ENCODE measurements at regions not wholly inside any gene's neighbourhood (a gene's known extent, or its start where the extent isn't known, plus 50 kb on each side); places are given as distances from the start of the nearest gene placed in this dataset.

DNA sequence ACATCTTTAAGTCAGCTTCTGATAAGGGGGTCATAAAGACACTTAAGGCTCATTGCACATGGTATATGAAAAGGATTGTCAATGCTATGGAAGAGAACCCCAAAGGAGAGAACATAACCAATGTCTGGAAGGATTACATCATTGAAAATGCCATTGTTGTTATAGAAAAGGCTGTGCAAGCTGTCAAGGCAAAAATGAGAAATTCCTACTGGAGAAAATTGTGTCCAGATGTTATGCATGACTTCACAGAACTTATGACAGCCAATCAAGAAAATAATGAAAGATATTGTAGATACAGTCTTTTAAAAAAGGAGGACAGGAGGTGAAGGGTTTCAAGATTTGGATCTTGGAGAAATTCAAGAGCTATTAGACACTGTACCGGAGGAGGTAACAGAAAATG lies 96.3 kb upstream of the MBNL1 start:
- intact Hi-C loops (cut with DNase I; ENCODE audit: low total_unique reads): no loop called here
- TF ChIP-seq POLR2AphosphoS5 (IDR thresholded peaks at IDR 0.05): no peak
- no peak for TF ChIP-seq POLR2A (IDR thresholded peaks at IDR 0.05)
- TF ChIP-seq, protein P1, sequence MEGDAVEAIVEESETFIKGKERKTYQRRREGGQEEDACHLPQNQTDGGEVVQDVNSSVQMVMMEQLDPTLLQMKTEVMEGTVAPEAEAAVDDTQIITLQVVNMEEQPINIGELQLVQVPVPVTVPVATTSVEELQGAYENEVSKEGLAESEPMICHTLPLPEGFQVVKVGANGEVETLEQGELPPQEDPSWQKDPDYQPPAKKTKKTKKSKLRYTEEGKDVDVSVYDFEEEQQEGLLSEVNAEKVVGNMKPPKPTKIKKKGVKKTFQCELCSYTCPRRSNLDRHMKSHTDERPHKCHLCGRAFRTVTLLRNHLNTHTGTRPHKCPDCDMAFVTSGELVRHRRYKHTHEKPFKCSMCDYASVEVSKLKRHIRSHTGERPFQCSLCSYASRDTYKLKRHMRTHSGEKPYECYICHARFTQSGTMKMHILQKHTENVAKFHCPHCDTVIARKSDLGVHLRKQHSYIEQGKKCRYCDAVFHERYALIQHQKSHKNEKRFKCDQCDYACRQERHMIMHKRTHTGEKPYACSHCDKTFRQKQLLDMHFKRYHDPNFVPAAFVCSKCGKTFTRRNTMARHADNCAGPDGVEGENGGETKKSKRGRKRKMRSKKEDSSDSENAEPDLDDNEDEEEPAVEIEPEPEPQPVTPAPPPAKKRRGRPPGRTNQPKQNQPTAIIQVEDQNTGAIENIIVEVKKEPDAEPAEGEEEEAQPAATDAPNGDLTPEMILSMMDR (IDR thresholded peaks at IDR 0.05 in 8 of 11, conservative IDR thresholded peaks at IDR 0.05 in 3 of 11): no peak
- 80 to 97% (median 91%) methylated on average over 1 of the region's 1 CpG for WGBS, 5 donors

DNA sequence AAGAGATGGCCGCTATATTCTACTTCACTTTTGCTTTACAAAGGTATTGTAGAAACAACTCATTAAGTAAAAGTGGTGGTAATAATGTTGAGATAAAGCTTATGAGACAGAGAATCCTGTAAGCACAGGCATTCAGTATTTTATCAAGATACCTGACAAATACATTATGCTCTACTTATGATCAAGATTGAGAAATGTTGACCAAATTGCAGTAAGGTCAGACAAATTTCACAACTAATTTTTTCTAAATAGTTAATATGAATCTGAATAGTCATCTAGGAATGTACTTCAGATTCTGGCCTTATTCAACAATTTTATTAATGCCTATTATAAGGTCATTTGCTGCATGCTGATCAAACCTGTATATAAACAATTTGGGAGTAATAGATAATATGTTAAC lies 95.1 kb upstream of the MBNL1 start:
- Histone ChIP-seq H3K4me1 (peaks cover 0 to 7% (median 0%) of the 10 kb centered on the region in 6 donors), H3K27me3 (replicated peaks in 1 of 7) (no peaks in the 10 kb centered on the region), H3K4me3 (no peak overlapping the region), H3K36me3 (peaks cover 0 to 3% (median 0%) of the 10 kb centered on the region in 6 donors), H3K9me3 (peaks cover 0 to 13% (median 5%) of the 10 kb centered on the region in 8 donors), H3K27ac (no peak overlapping the region)
- TF ChIP-seq, protein P1 (IDR thresholded peaks at IDR 0.05 in 8 of 11, conservative IDR thresholded peaks at IDR 0.05 in 3 of 11): no peak
- no peak for TF ChIP-seq POLR2AphosphoS5 (IDR thresholded peaks at IDR 0.05)
- TF ChIP-seq POLR2A (IDR thresholded peaks at IDR 0.05): no peak
- intact Hi-C loops (cut with DNase I; ENCODE audit: low total_unique reads): no loop called here
- WGBS, 5 donors: 94 to 100% (median 98%) methylated on average over 1 of the region's 1 CpG
- DNase-seq: no peak

More for the DNA sequence above, 96.3 kb upstream of the MBNL1 start:
- peaks cover 0 to 7% (median 0%) of the 10 kb centered on the region in 6 donors for H3K4me1 ChIP-seq
- no peak overlapping the region for H3K4me3 ChIP-seq
- H3K36me3 ChIP-seq: peaks cover 0 to 3% (median 0%) of the 10 kb centered on the region in 6 donors
- H3K9me3 ChIP-seq: peaks cover 0 to 13% (median 5%) of the 10 kb centered on the region in 8 donors
- no peak for DNase-seq
- H3K27ac ChIP-seq: no peak overlapping the region
- H3K27me3 ChIP-seq (replicated peaks in 1 of 7): no peaks in the 10 kb centered on the region

DNA sequence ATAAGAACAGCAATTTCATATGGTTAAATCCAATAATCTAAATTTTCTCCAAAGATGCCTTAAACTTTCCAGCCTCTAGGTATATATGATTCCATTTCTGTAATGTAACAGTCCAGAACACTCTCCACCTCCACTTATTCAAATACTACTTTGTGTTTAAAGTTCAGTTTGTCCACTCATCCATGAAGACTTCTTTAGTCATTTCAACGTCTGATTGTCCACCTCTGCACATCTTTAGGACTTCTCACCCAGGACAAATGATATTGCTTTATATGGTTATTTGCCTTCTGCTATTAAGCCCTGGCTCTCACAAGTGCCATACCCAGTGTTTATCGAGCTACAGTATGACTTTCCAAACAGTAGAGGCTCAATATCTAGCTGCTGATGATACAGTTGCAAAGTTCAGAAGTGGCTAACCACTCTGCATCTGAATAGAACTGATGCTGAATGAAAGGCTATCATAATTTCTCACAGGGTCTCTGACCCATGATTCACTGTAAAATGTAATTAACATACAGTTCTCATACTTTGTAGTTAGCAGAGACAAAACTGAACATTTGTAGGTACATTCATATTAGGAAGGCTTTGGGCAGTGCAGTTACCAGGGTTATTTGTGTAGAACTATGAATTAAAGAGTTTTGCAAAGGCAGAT lies 93.7 kb upstream of the MBNL1 start:
- intact Hi-C loops (cut with DNase I; ENCODE audit: low total_unique reads): no loop called here
- H3K4me1 ChIP-seq: peaks cover 0 to 10% (median 0%) of the 10 kb centered on the region in 6 donors
- H3K9me3 ChIP-seq: peaks cover 0 to 13% (median 5%) of the 10 kb centered on the region in 8 donors
- no peak for TF ChIP-seq POLR2A (IDR thresholded peaks at IDR 0.05)
- TF ChIP-seq, protein P1 (IDR thresholded peaks at IDR 0.05 in 8 of 11, conservative IDR thresholded peaks at IDR 0.05 in 3 of 11): no peak
- no peak for TF ChIP-seq POLR2AphosphoS5 (IDR thresholded peaks at IDR 0.05)
- 84 to 91% (median 88%) methylated on average over 2 of the region's 2 CpGs for WGBS, 5 donors
- no peaks in the 10 kb centered on the region for H3K27me3 ChIP-seq (replicated peaks in 1 of 7)
- peaks cover 0 to 3% (median 0%) of the 10 kb centered on the region in 6 donors for H3K36me3 ChIP-seq
- DNase-seq: no peak
- H3K27ac ChIP-seq: no peak overlapping the region
- no peak overlapping the region for H3K4me3 ChIP-seq

DNA sequence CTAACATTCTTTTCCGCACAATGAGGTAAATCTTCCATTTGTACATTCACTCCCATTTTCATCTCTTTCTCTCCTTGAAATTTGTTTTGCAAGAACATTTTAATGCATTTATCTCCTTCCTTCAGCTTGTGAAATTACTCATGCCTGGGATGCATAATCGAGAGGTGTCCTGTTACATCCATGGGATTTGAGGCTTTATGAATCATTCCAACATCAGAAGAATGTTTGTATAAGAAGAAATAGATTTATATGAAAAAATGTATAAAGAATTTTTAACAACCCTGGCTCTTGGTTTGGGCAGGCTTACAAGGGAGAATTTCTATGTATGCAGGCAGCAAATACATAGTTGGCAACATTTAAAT lies 93.2 kb upstream of the MBNL1 start:
- Histone ChIP-seq H3K27me3 (replicated peaks in 1 of 7) (no peaks in the 10 kb centered on the region), H3K36me3 (peaks cover 0 to 3% (median 0%) of the 10 kb centered on the region in 6 donors), H3K9me3 (peaks cover 0 to 13% (median 5%) of the 10 kb centered on the region in 8 donors), H3K4me1 (peaks cover 0 to 10% (median 0%) of the 10 kb centered on the region in 6 donors), H3K4me3 (no peak overlapping the region), H3K27ac (no peak overlapping the region)
- WGBS, 5 donors: 90 to 98% (median 95%) methylated on average over 2 of the region's 2 CpGs
- TF ChIP-seq POLR2AphosphoS5 (IDR thresholded peaks at IDR 0.05): no peak
- TF ChIP-seq, protein P1 (IDR thresholded peaks at IDR 0.05 in 8 of 11, conservative IDR thresholded peaks at IDR 0.05 in 3 of 11): no peak
- TF ChIP-seq POLR2A (IDR thresholded peaks at IDR 0.05): no peak
- intact Hi-C loops (cut with DNase I; ENCODE audit: low total_unique reads): no loop called here
- no peak for DNase-seq
